Keratinocyte (primary cell): ENCODE measurements at regions not wholly inside any gene's neighbourhood (a gene's known extent, or its start where the extent isn't known, plus 50 kb on each side); places are given as distances from the start of the nearest gene placed in this dataset.

Experiments
- EZH2 ChIP-seq: IDR thresholded peaks from one replicate; pipeline ENCODE4 v1.6.1; 2012; ENCODE audit warnings: inconsistent platforms, mild to moderate bottlenecking, low read length, moderate library complexity
- TF ChIP-seq, protein P1 (sequence below), 3 experiments: IDR thresholded peaks in 1 of 3; conservative IDR thresholded peaks in 1 of 3; optimal IDR thresholded peaks in 1 of 3; 2 replicates in 2 of 3; 3 replicates in 1 of 3; pipeline versions ENCODE3 to v1.5.1; 2011; ENCODE audit warnings: low read length in 3 of 3, mild to moderate bottlenecking in 3 of 3, moderate library complexity in 2 of 3, control low read depth in 1 of 3, inconsistent platforms in 1 of 3; ENCODE audit not compliant: insufficient read depth in 2 of 3; ENCODE audit errors: extremely low read depth in 1 of 3

DNA sequence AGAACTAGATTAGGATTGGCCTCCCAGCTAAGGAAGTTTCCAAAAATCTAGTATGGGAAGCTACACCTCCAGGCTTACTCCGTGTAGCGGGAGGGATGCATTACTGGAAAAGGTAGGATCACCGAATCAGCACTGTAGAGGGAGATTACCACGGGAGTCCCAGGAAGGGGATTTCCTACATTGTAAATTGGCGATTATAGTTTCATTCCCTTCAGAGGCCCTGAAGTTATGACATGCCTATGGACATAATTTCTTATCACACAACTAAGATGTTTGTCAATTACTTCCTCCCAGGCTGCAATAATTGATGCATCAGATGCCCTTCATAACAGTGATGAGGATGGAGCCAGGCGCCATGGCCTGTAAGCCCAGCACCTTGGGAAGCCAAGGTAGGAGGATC lies 71.2 kb upstream of the NR4A3 start:
- TF ChIP-seq EZH2, result no peak
- TF ChIP-seq, protein P1, sequence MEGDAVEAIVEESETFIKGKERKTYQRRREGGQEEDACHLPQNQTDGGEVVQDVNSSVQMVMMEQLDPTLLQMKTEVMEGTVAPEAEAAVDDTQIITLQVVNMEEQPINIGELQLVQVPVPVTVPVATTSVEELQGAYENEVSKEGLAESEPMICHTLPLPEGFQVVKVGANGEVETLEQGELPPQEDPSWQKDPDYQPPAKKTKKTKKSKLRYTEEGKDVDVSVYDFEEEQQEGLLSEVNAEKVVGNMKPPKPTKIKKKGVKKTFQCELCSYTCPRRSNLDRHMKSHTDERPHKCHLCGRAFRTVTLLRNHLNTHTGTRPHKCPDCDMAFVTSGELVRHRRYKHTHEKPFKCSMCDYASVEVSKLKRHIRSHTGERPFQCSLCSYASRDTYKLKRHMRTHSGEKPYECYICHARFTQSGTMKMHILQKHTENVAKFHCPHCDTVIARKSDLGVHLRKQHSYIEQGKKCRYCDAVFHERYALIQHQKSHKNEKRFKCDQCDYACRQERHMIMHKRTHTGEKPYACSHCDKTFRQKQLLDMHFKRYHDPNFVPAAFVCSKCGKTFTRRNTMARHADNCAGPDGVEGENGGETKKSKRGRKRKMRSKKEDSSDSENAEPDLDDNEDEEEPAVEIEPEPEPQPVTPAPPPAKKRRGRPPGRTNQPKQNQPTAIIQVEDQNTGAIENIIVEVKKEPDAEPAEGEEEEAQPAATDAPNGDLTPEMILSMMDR (optimal IDR thresholded peaks at IDR 0.05 in 1 of 3, IDR thresholded peaks at IDR 0.05 in 1 of 3, conservative IDR thresholded peaks at IDR 0.05 in 1 of 3; ENCODE audit: extremely low read depth in 1 of 3, insufficient read depth in 2 of 3, low read length in 3 of 3), result no peak
